Esophagus squamous epithelium (tissue), 5 donors: ENCODE measurements at regions not wholly inside any gene's neighbourhood (a gene's known extent, or its start where the extent isn't known, plus 50 kb on each side); places are given as distances from the start of the nearest gene placed in this dataset.

ENCODE experiments used
- DNase-seq: peaks from one replicate; lab custom pipeline; 2025; lab: John Stamatoyannopoulos, UW
- H3K27ac ChIP-seq, 4 donors: fragments of 200-600 bp; sonication (generic); one replicate each; pipeline ENCODE4 v1.5.1; 2016 to 2019; ENCODE audit warnings: mild to moderate bottlenecking in 1 of 4
- H3K27me3 ChIP-seq, 4 donors: fragments of 200-600 bp; sonication (generic); 1 replicate in 3 of 4; 2 replicates in 1 of 4; pipeline versions ENCODE4 v1.5.1 to v1.6.0; 2017 to 2021; ENCODE audit warnings: antibody characterized with exemption in 1 of 4
- H3K36me3 ChIP-seq, 3 donors: fragments of 200-600 bp; sonication (generic); one replicate each; pipeline ENCODE4 v1.5.1; 2016 to 2019
- H3K4me1 ChIP-seq, 3 donors: fragments of 200-600 bp; sonication (generic); one replicate each; pipeline ENCODE4 v1.5.1; 2017 to 2019
- H3K4me3 ChIP-seq, 4 donors: fragments of 200-600 bp; sonication (generic); 1 replicate in 3 of 4; 2 replicates in 1 of 4; pipeline ENCODE4 v1.5.1; 2016 to 2019; ENCODE audit warnings: mild to moderate bottlenecking in 2 of 4, moderate library complexity in 1 of 4
- H3K9me3 ChIP-seq, 3 donors: fragments of 200-600 bp; sonication (generic); one replicate each; pipeline ENCODE4 v1.5.1; 2016 to 2019
- CTCF ChIP-seq, 6 experiments: fragments of 450-650 bp in 4 of 6; fragments of 200-600 bp in 2 of 6; sonication (generic) in 2 of 6; IDR thresholded peaks; one replicate each; pipeline ENCODE4 v1.5.1; 2016 to 2019; ENCODE audit warnings: antibody characterized with exemption in 6 of 6, mild to moderate bottlenecking in 4 of 6, moderate library complexity in 4 of 6
- POLR2A ChIP-seq, 4 donors: fragments of 450-650 bp; IDR thresholded peaks; one replicate each; pipeline ENCODE4 v1.6.1; 2017; ENCODE audit warnings: antibody characterized with exemption in 4 of 4, mild to moderate bottlenecking in 4 of 4, moderate library complexity in 3 of 4
- WGBS, 2 donors: methylation state at CpG; one replicate each; pipeline ENCODE4 v1.1.5; 2018; 5-methylcytosine and 5-hydroxymethylcytosine counted together
- intact Hi-C: fragments of 100-400 bp; cut with DNase I; formaldehyde crosslinking; loops from one replicate; pipeline ENCODE4 v1.15.0; 2022
- donor health status: DM: yes; HTN: yes; CAD: no.

- Histone ChIP-seq H3K4me3 (no peak overlapping the region), H3K9me3 (peaks cover 0 to 25% (median 16%) of the 10 kb centered on the region in 3 donors), H3K27ac (no peak overlapping the region), H3K36me3 (no peaks in the 10 kb centered on the region), H3K4me1 (no peaks in the 10 kb centered on the region), H3K27me3 (peaks cover 0 to 76% (median 0%) of the 10 kb centered on the region in 4 donors)
- 39 to 40% methylated on average over 2 to 3 of the region's 5 CpGs for WGBS, 2 donors
- TF ChIP-seq POLR2A (IDR thresholded peaks at IDR 0.05), result no peak
- no peak for TF ChIP-seq CTCF (IDR thresholded peaks at IDR 0.05)
- DNase-seq, result no peak
- intact Hi-C loops, result no loop called here
Measured at GRCh38 chr20:63081351-63081750, 74.6 kb upstream of the BHLHE23 start.

- DNase-seq, result no peak
- intact Hi-C loops, result no loop called here
- H3K4me1 ChIP-seq, result no peaks in the 10 kb centered on the region
- no peak for TF ChIP-seq CTCF (IDR thresholded peaks at IDR 0.05)
- WGBS, 2 donors, result 38 to 75% methylated on average over 1 to 2 of the region's 4 CpGs
- no peaks in the 10 kb centered on the region for H3K36me3 ChIP-seq
- H3K27ac ChIP-seq, result no peak overlapping the region
- peaks cover 0 to 75% (median 0%) of the 10 kb centered on the region in 4 donors for H3K27me3 ChIP-seq
- peaks cover 0 to 28% (median 16%) of the 10 kb centered on the region in 3 donors for H3K9me3 ChIP-seq
- no peak overlapping the region for H3K4me3 ChIP-seq
Measured at GRCh38 chr20:63080811-63081210, 74.0 kb upstream of the BHLHE23 start.

GRCh38 chr20:63080411-63080810 is 73.6 kb upstream of the BHLHE23 start:
- H3K4me1 ChIP-seq, result no peaks in the 10 kb centered on the region
- 60 to 81% methylated on average over 1 to 8 of the region's 10 CpGs for WGBS, 2 donors
- H3K27ac ChIP-seq, result no peak overlapping the region
- DNase-seq, result no peak
- H3K9me3 ChIP-seq, result peaks cover 0 to 28% (median 16%) of the 10 kb centered on the region in 3 donors
- H3K4me3 ChIP-seq, result no peak overlapping the region
- TF ChIP-seq CTCF (IDR thresholded peaks at IDR 0.05), result no peak
- TF ChIP-seq POLR2A (IDR thresholded peaks at IDR 0.05), result no peak
- no peaks in the 10 kb centered on the region for H3K36me3 ChIP-seq
- intact Hi-C loops, result no loop called here
- peaks cover 0 to 75% (median 0%) of the 10 kb centered on the region in 4 donors for H3K27me3 ChIP-seq

- H3K27ac ChIP-seq, result no peak overlapping the region
- H3K9me3 ChIP-seq, result peaks cover 0 to 28% (median 16%) of the 10 kb centered on the region in 3 donors
- peaks cover 0 to 75% (median 0%) of the 10 kb centered on the region in 4 donors for H3K27me3 ChIP-seq
- H3K4me3 ChIP-seq, result no peak overlapping the region
- no peak for DNase-seq
- H3K4me1 ChIP-seq, result no peaks in the 10 kb centered on the region
- no peaks in the 10 kb centered on the region for H3K36me3 ChIP-seq
- 75 to 78% methylated on average over 1 to 2 of the region's 2 CpGs for WGBS, 2 donors
- intact Hi-C loops, result no loop called here
- no peak for TF ChIP-seq CTCF (IDR thresholded peaks at IDR 0.05)
- no peak for TF ChIP-seq POLR2A (IDR thresholded peaks at IDR 0.05)
Measured at GRCh38 chr20:63079971-63080370, 73.2 kb upstream of the BHLHE23 start.

GRCh38 chr20:63077705-63078104 is 70.9 kb upstream of the BHLHE23 start:
- Histone ChIP-seq H3K4me1 (no peaks in the 10 kb centered on the region), H3K36me3 (no peaks in the 10 kb centered on the region), H3K27ac (no peak overlapping the region), H3K4me3 (no peak overlapping the region), H3K9me3 (peaks cover 0 to 28% (median 16%) of the 10 kb centered on the region in 3 donors), H3K27me3 (peaks cover 0 to 73% (median 3%) of the 10 kb centered on the region in 4 donors)
- intact Hi-C loops, result no loop called here
- DNase-seq, result no peak
- TF ChIP-seq CTCF (IDR thresholded peaks at IDR 0.05) (no peak), POLR2A (IDR thresholded peaks at IDR 0.05) (no peak)
